PC-9 (cell line): ENCODE measurements at regions not wholly inside any gene's neighbourhood (a gene's known extent, or its start where the extent isn't known, plus 50 kb on each side); places are given as distances from the start of the nearest gene placed in this dataset.

ENCODE experiments used
- BruUV-seq: library from RNA; stranded (reverse); fragments of 400-500 nt; replicated peaks from 2 replicates; lab custom pipeline; 2021; lab: Mats Ljungman, UMichigan
- CTCF ChIA-PET: fragments of 300-600 bp; sonication (Branson Sonifier 250); formaldehyde crosslinking; loops from one replicate; lab custom pipeline; 2022; ENCODE audit warnings: antibody characterized with exemption; lab: Charles Lee
- POLR2A ChIA-PET: fragments of 300-600 bp; sonication (Branson Sonifier 250); formaldehyde crosslinking; loops from one replicate; lab custom pipeline; 2022; ENCODE audit warnings: antibody characterized with exemption; ENCODE audit not compliant: unreplicated experiment; lab: Charles Lee
- DNase-seq, 2 experiments: peaks; one replicate each; pipeline versions ENCODE4 v3.0.0 to v3.0.0-alpha.2; 2015 to 2022; ENCODE audit warnings: mixed read lengths in 1 of 2
- H2AFZ ChIP-seq: fragments of 200-600 bp; sonication (generic); 2 replicates; pipeline ENCODE4 v1.8.1; 2017; ENCODE audit warnings: antibody characterized with exemption
- H3F3A ChIP-seq: fragments of 200-600 bp; sonication (generic); 2 replicates; pipeline ENCODE4 v1.8.1; 2017; ENCODE audit warnings: antibody characterized with exemption, mild to moderate bottlenecking, low read depth; ENCODE audit not compliant: insufficient read depth
- H3K27ac ChIP-seq: fragments of 200-600 bp; sonication (generic); 2 replicates; pipeline ENCODE4 v1.6.1; 2016; ENCODE audit warnings: mixed run types
- H3K27me3 ChIP-seq: fragments of 200-600 bp; sonication (generic); 2 replicates; pipeline ENCODE4 v1.6.1; 2016; ENCODE audit warnings: low read depth, mixed run types; ENCODE audit not compliant: insufficient read depth
- H3K36me3 ChIP-seq: fragments of 200-600 bp; sonication (generic); 2 replicates; pipeline ENCODE4 v1.6.1; 2016; ENCODE audit warnings: low read depth, mixed run types
- H3K4me1 ChIP-seq: fragments of 200-600 bp; sonication (generic); replicated peaks from 2 replicates; pipeline ENCODE4 v1.6.1; 2016; ENCODE audit warnings: mixed run types; ENCODE audit not compliant: insufficient read depth
- H3K4me2 ChIP-seq: fragments of 200-600 bp; sonication (generic); 2 replicates; pipeline ENCODE4 v1.6.1; 2017; ENCODE audit warnings: mixed run types
- H3K4me3 ChIP-seq: fragments of 200-600 bp; sonication (generic); 2 replicates; pipeline ENCODE4 v1.6.1; 2016; ENCODE audit warnings: mixed run types
- H3K79me2 ChIP-seq: fragments of 200-600 bp; sonication (generic); 2 replicates; pipeline ENCODE4 v1.6.1; 2017; ENCODE audit warnings: low read depth, mixed run types
- H3K9me2 ChIP-seq: fragments of 200-600 bp; sonication (generic); 2 replicates; pipeline ENCODE4 v1.8.1; 2017; ENCODE audit warnings: mild to moderate bottlenecking; ENCODE audit not compliant: insufficient read depth
- H3K9me3 ChIP-seq: fragments of 200-600 bp; sonication (generic); 2 replicates; pipeline ENCODE4 v1.8.1; 2016; ENCODE audit warnings: low read depth; ENCODE audit not compliant: insufficient read depth
- H4K20me1 ChIP-seq: fragments of 200-600 bp; sonication (generic); 2 replicates; pipeline ENCODE4 v1.8.1; 2017; ENCODE audit not compliant: insufficient read depth
- CTCF ChIP-seq: fragments of 200-600 bp; sonication (generic); conservative IDR thresholded peaks from 2 replicates; pipeline ENCODE4 v1.6.1; 2017; ENCODE audit warnings: mixed run types, antibody characterized with exemption, mild to moderate bottlenecking, moderate library complexity
- EZH2 ChIP-seq: fragments of 200-600 bp; sonication (generic); IDR thresholded peaks from 2 replicates; pipeline ENCODE4 v1.8.0; 2017; ENCODE audit warnings: antibody characterized with exemption, low read depth
- intact Hi-C: fragments of 100-400 bp; cut with micrococcal nuclease; formaldehyde crosslinking; loops from one replicate; pipeline ENCODE4 v1.10.0; 2022; ENCODE audit not compliant: unreplicated experiment

- H3K4me1 ChIP-seq, result no peaks in the 10 kb centered on the region
- BruUV-seq, result no TSS peak
- TF ChIP-seq CTCF (no peak), EZH2 (no peak)
- no peaks in the 10 kb centered on the region for H3K9me3 ChIP-seq
- no peak overlapping the region for H3K27ac ChIP-seq
- ChIA-PET POLR2A (no interaction called here), CTCF (no interaction called here)
- H3K36me3 ChIP-seq, result no peaks in the 10 kb centered on the region
- DNase-seq, result no peak
- H2AFZ ChIP-seq, result no peak overlapping the region
- no peaks in the 10 kb centered on the region for H3F3A ChIP-seq
- no peaks in the 10 kb centered on the region for H3K79me2 ChIP-seq
- H3K4me2 ChIP-seq, result no peak overlapping the region
- no peaks in the 10 kb centered on the region for H3K9me2 ChIP-seq
- no peaks in the 10 kb centered on the region for H4K20me1 ChIP-seq
- H3K4me3 ChIP-seq, result no peak overlapping the region
- intact Hi-C loops, result no loop called here
- peaks cover 81% of the 10 kb centered on the region for H3K27me3 ChIP-seq
Measured at GRCh38 chr18:78699499-78699898, 280.1 kb upstream of the SALL3 start.

GRCh38 chr18:78701771-78702396 lies 277.7 kb upstream of the SALL3 start:
- DNase-seq, result no peak
- no peaks in the 10 kb centered on the region for H3K9me2 ChIP-seq
- H3K9me3 ChIP-seq, result no peaks in the 10 kb centered on the region
- TF ChIP-seq CTCF (no peak), EZH2 (no peak)
- no peak overlapping the region for H3K27ac ChIP-seq
- POLR2A ChIA-PET, result no interaction called here
- intact Hi-C loops, result no loop called here
- H3K4me3 ChIP-seq, result no peak overlapping the region
- no TSS peak for BruUV-seq
- no peaks in the 10 kb centered on the region for H3F3A ChIP-seq
- no peaks in the 10 kb centered on the region for H3K4me1 ChIP-seq
- CTCF ChIA-PET, result no interaction called here
- no peak overlapping the region for H2AFZ ChIP-seq
- no peaks in the 10 kb centered on the region for H3K36me3 ChIP-seq
- H3K27me3 ChIP-seq, result peaks cover 83% of the 10 kb centered on the region
- H3K79me2 ChIP-seq, result no peaks in the 10 kb centered on the region
- no peaks in the 10 kb centered on the region for H4K20me1 ChIP-seq
- no peak overlapping the region for H3K4me2 ChIP-seq

- CTCF ChIA-PET, result no interaction called here
- Histone ChIP-seq H3K4me3 (no peak overlapping the region), H3K27ac (no peak overlapping the region), H3F3A (no peaks in the 10 kb centered on the region), H4K20me1 (no peaks in the 10 kb centered on the region), H3K4me1 (no peaks in the 10 kb centered on the region), H3K79me2 (no peaks in the 10 kb centered on the region), H3K27me3 (peaks cover 82% of the 10 kb centered on the region), H3K9me2 (no peaks in the 10 kb centered on the region), H3K9me3 (no peaks in the 10 kb centered on the region), H3K4me2 (no peak overlapping the region), H2AFZ (no peak overlapping the region), H3K36me3 (no peaks in the 10 kb centered on the region)
- POLR2A ChIA-PET, result no interaction called here
- no TSS peak for BruUV-seq
- intact Hi-C loops, result no loop called here
- no peak for DNase-seq
- TF ChIP-seq CTCF (no peak), EZH2 (no peak)
Measured at GRCh38 chr18:78703291-78703690, 276.3 kb upstream of the SALL3 start.
